ENCODE measurements at regions not wholly inside any gene's neighbourhood (a gene's known extent, or its start where the extent isn't known, plus 50 kb on each side); places are given as distances from the start of the nearest gene placed in this dataset.

- no peak for DNase-seq (ENCODE audit: low spot score)
These were observed 263.9 kb upstream of the CITED2 start for GRCh38 chr6:139638179-139638941.

DNA sequence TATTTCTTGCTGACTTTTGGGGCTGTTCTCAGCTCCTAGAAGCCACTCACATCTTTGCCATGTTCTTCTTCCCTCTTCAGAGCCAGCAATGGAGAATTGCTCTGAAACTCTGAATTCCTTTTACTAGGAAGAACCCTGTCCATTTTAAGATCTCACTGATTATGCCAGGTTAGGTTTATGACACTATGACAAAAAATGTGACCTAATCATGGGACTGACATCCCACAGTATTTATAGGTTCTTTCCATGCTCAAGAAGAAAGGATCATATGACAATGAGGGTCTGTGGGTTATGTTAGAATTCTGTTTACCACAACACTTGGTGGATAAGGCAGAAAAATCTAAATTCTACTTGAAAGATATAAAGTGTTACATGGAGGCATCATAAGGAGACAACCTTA, 263.3 kb upstream of the CITED2 start:
- no peak for DNase-seq (ENCODE audit: low spot score)

DNA sequence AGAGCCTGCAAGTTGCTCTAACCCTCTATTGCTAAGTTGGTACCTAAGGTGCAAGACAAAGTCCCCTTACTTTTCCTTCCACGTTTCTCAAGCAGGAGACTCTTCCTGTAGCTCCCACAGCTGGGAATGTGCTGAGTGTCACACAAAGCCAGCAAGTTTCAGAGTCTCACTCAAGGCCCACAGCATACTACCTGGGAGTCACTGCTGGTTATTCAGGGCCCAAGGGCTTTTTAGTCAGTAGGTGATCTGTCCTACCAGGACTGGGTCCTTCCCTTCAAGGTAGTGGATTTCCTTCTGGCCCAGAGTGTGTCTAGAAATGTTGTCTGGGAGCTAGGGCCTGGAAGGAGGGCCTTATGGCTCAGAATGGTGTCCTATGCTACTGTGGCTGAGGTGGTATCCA, 261.9 kb upstream of the CITED2 start:
- DNase-seq (ENCODE audit: low spot score): no peak

GRCh38 chr6:139635401-139636130, 261.1 kb upstream of the CITED2 start:
- no peak for DNase-seq (ENCODE audit: low spot score)

GRCh38 chr6:139632840-139633239, 258.4 kb upstream of the CITED2 start:
- DNase-seq (ENCODE audit: low spot score): no peak

DNA sequence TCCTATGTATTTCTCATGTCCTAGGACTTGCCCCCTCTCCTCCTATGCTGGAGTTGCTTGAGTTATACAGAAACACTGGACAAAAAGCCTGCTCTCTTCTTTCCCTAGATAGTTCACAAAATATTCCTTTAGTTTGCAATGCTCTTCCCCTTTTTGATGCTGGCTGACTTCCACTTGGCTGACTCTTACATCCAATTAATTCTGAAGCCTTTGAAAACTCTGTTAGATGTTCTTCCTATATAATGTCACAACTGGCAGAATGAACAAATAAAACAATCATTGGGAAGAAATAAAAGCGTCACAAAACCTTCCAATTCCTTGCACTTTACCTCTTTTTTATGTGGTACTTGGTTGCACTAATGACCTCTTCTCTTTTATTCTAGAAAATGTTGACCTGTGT, 253.8 kb upstream of the CITED2 start:
- DNase-seq (ENCODE audit: low spot score): no peak

GRCh38 chr6:139627091-139627490, 252.6 kb upstream of the CITED2 start:
- no peak for DNase-seq (ENCODE audit: low spot score)

DNA sequence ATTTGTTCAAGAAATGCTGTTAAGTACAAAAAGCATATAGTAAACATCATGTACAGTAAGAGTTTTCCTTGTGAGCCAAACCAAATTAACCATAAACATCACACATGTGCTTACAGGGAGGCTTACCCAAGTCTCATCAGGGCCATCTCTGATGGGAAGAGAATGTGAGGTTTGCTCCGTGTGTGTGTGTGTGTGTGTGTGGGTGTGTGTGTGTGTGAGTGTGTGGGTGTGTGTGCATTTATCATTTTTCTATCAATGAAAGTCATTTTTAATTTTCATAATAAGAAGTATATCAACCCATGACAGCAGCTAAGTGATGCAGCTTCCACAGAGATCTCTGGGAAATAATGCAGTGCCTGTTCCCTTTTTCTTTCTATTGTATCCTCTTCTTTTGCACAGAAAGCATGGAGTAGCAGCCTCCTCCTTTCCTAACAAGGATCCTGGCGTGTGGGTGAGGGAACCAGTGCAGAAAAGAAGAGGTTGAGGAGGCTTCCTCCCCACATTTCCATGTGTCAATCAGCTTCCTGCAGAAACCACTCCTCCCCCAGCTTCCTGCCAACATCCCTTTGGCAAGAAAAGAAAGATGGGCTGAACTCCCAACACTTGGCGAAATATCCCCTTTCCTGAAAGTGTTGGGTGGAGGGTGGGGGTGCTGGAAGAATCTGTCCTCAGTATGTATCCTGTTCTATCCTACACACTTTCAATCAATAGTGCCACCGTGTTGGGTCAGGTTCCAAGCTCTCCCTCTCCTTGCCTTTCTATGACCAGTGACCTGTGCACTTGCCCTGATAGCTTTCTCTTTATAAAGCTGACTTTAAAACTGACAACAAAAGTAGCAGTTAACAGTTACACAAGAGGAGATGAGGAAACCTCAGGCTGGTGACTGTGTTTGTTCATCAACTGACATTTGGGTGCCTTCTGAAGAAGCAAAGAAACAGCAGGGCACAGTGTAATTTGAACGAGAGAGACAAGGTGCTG, 251.8 kb upstream of the CITED2 start:
- peak; percentile 15 for DNase-seq (ENCODE audit: low spot score)

GRCh38 chr6:139625081-139625939, 250.9 kb upstream of the CITED2 start:
- no peak for DNase-seq (ENCODE audit: low spot score)

- no peak for DNase-seq (ENCODE audit: low spot score)
These were observed 248.9 kb upstream of the CITED2 start for GRCh38 chr6:139623372-139623771.

DNA sequence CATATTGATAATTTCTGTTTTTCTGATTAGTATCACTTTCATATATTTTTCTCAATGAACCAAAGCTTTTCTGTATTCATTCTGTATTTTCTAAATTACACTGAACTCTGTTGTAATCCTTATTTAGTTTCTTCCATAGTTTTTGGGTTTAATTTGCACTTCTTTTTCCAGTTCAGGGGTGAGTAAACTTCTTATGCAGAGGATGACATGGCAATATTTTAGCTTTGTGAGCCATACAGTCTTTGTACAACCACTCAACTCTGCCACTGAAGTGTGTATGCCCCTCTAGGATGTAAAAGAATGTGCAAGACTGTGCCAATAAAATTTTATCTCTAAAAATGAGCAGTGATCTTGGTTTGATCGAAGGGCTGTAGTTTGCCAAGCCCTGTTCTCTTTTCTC, 239.0 kb upstream of the CITED2 start:
- no peak for DNase-seq (ENCODE audit: low spot score)

DNA sequence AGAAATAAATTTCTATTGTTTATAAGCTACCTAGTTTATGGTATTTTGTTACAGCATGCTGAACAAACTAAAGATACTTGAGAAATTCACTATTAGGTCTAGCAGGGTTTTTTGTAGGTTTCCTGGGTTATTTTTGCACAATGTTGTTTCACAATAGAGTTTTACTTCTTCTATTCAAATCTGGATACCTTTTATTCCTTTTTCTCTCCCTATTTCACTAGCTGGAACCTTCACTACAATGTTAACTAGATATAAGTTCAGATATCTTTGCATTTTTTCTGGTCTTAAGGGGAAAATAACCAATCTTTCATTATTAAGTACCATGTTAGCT, 237.7 kb upstream of the CITED2 start:
- DNase-seq (ENCODE audit: low spot score): no peak

- no peak for DNase-seq (ENCODE audit: low spot score)
These were observed 237.1 kb upstream of the CITED2 start for GRCh38 chr6:139611327-139612134.

GRCh38 chr6:139608466-139609261, 234.2 kb upstream of the CITED2 start:
- DNase-seq (ENCODE audit: low spot score): no peak

- no peak for DNase-seq (ENCODE audit: low spot score)
These were observed 230.9 kb upstream of the CITED2 start for GRCh38 chr6:139605350-139605749.

DNA sequence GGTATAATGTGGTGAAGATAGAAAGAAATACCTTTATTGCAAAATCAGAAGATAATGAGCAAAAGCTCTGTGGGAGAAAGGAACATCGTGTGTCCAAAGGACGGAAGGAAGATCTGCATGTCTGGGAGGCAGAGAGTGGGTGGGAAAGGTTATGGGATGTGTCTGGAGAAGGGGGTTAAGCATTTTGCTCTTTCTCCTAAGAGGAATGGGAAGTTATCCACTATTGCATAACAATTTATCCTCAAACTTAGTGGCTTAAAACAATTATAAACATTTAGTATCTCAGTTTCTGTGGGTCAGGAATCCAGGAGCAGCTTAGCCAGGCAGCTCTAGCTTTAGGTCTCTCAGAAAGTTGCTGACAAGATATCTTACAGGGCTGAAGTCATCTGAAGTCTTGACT, 229.1 kb upstream of the CITED2 start:
- DNase-seq (ENCODE audit: low spot score): no peak

- DNase-seq (ENCODE audit: low spot score): no peak
These were observed 228.1 kb upstream of the CITED2 start for GRCh38 chr6:139602577-139602976.

- no peak for DNase-seq (ENCODE audit: low spot score)
These were observed 226.5 kb upstream of the CITED2 start for GRCh38 chr6:139600919-139601475.

DNA sequence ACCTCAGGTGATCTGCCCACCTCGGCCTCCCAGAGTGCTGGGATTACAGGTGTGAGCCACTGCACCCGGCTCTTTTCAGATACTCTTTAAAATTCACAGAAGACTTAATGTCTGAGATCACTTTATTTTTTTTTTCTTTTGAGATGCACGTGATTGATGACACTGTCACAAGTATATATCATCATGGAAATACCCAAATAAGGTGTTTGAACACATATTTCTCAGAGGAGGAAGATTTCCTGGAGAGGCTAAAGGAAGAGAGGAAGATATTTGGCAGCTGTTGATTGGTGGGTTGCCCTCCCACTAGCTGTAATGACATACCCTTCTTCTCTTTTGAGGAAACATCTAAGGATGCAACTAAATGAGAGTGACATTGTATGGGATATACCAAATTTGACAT, 225.9 kb upstream of the CITED2 start:
- DNase-seq (ENCODE audit: low spot score): no peak
